ENCODE measurements at regions not wholly inside any gene's neighbourhood (a gene's known extent, or its start where the extent isn't known, plus 50 kb on each side); places are given as distances from the start of the nearest gene placed in this dataset.

GRCh38 chr3:3366386-3366785 is 186.9 kb upstream of the CRBN start:
- Histone ChIP-seq H3K23me2 (ENCODE audit: low read depth, low read length) (no peaks in the 10 kb centered on the region), H3K36me3 (ENCODE audit: control insufficient read depth in 2 of 4, insufficient read depth in 4 of 4, low read length in 3 of 4) (no peaks in the 10 kb centered on the region), H4K5ac (ENCODE audit: insufficient read length, low read depth, low read length) (no peak overlapping the region), H3K18ac (ENCODE audit: extremely low read depth, low read length) (no peak overlapping the region), H3K79me2 (ENCODE audit: control insufficient read depth in 1 of 2, insufficient read depth in 2 of 2, low read length in 2 of 2) (no peaks in the 10 kb centered on the region), H2AK5ac (ENCODE audit: low read depth, low read length) (no peak overlapping the region), H2BK20ac (ENCODE audit: low read length) (no peak overlapping the region), H3K9me3 (ENCODE audit: insufficient read depth in 2 of 2, low read depth in 1 of 2, low read length in 1 of 2) (no peaks in the 10 kb centered on the region), H3K23ac (ENCODE audit: insufficient read length) (no peak overlapping the region), H2AFZ (ENCODE audit: low read length) (no peak overlapping the region), H4K91ac (replicated peaks; ENCODE audit: insufficient read length, low read length) (no peak overlapping the region), H4K8ac (ENCODE audit: extremely low read depth, insufficient read depth, low read length) (peak overlapping the region; percentile 57; the same call in 1 of the 2 replicates), H3K4me3 (ENCODE audit: extremely low read depth in 1 of 4, insufficient read depth in 2 of 4, low read depth in 3 of 4, low read length in 4 of 4) (no peak overlapping the region), H3K27me3 (replicated peaks in 1 of 4; ENCODE audit: control insufficient read depth in 3 of 4, extremely low read depth in 1 of 4, insufficient read depth in 3 of 4, low read length in 3 of 4) (no peaks in the 10 kb centered on the region), H3K14ac (ENCODE audit: insufficient read length) (no peak overlapping the region), H2BK120ac (replicated peaks; ENCODE audit: low read depth, low read length) (no peak overlapping the region), H3K4me1 (replicated peaks in 1 of 4; ENCODE audit: control insufficient read depth in 3 of 4, insufficient read depth in 4 of 4, low read length in 3 of 4) (no peaks in the 10 kb centered on the region), H3K4ac (replicated peaks; ENCODE audit: insufficient read length, low read depth, low read length) (no peak overlapping the region), H2BK15ac (ENCODE audit: low read length) (no peak overlapping the region), H2BK5ac (ENCODE audit: low read depth, low read length) (no peak overlapping the region), H2BK12ac (ENCODE audit: low read depth, low read length) (no peak overlapping the region), H3K56ac (replicated peaks; ENCODE audit: insufficient read length, low read depth, low read length) (no peak overlapping the region), H3K27ac (ENCODE audit: low read depth, low read length) (no peak overlapping the region), H4K20me1 (replicated peaks in 1 of 2; ENCODE audit: control insufficient read depth in 1 of 2, insufficient read depth in 2 of 2, low read length in 2 of 2) (no peaks in the 10 kb centered on the region), H3K9ac (replicated peaks in 1 of 4; ENCODE audit: extremely low read depth in 1 of 4, low read depth in 3 of 4, low read length in 3 of 4) (no peak overlapping the region), H3K79me1 (ENCODE audit: low read depth, low read length) (no peaks in the 10 kb centered on the region), H3K4me2 (ENCODE audit: insufficient read depth in 1 of 2, low read depth in 2 of 2, low read length in 2 of 2) (no peak overlapping the region)
- FAIRE-seq: no peak
- CTCF ChIA-PET (ENCODE audit: partially characterized antibody): no interaction called here
- POLR2A ChIA-PET (ENCODE audit: partially characterized antibody): no interaction called here
- DNase-seq (ENCODE audit: low read depth in 1 of 2, low spot score in 2 of 2): no peak
- TF ChIP-seq FOSL1 (IDR thresholded peaks at IDR 0.05; ENCODE audit: insufficient read depth, low read depth, low read length): no peak
- TF ChIP-seq PHF8 (conservative IDR thresholded peaks at IDR 0.05; ENCODE audit: low read depth, low read length): no peak
- TF ChIP-seq TAF7 (optimal IDR thresholded peaks at IDR 0.05; ENCODE audit: borderline replicate concordance, low read depth, low read length): no peak
- TF ChIP-seq SUZ12 (IDR thresholded peaks at IDR 0.05; ENCODE audit: low read length): no peak
- TF ChIP-seq TAF1 (IDR thresholded peaks at IDR 0.05; ENCODE audit: low read depth, low read length): no peak
- TF ChIP-seq POU5F1 (IDR thresholded peaks at IDR 0.05; ENCODE audit: low read depth, low read length): no peak
- TF ChIP-seq HDAC6 (IDR thresholded peaks at IDR 0.05; ENCODE audit: low read depth, low read length): no peak
- no peak for TF ChIP-seq CBX5 (IDR thresholded peaks at IDR 0.05; ENCODE audit: low read depth, low read length)
- no peak for TF ChIP-seq ZNF274 (IDR thresholded peaks at IDR 0.05; ENCODE audit: borderline replicate concordance, extremely low read depth, low read length)
- no peak for TF ChIP-seq BACH1 (IDR thresholded peaks at IDR 0.05; ENCODE audit: low read length)
- TF ChIP-seq SAP30 (IDR thresholded peaks at IDR 0.05; ENCODE audit: insufficient read depth, insufficient replicate concordance, low read length): no peak
- no peak for TF ChIP-seq ATF3 (IDR thresholded peaks at IDR 0.05; ENCODE audit: insufficient read depth, low read depth, low read length)
- TF ChIP-seq RXRA (IDR thresholded peaks at IDR 0.05; ENCODE audit: insufficient read depth, low read depth, low read length): no peak
- no peak for TF ChIP-seq GTF2F1 (IDR thresholded peaks at IDR 0.05; ENCODE audit: borderline replicate concordance, low read depth, low read length)
- TF ChIP-seq MAX (IDR thresholded peaks at IDR 0.05): no peak
- 91% methylated on average over 5 of the region's 5 CpGs; no CpG with 5 or more reads in 1 of the 2 experiments for WGBS, 2 experiments (ENCODE audit: extremely low coverage in 1 of 2, insufficient coverage in 1 of 2, insufficient read length in 1 of 2, insufficient replicate concordance in 2 of 2, low coverage in 1 of 2, low lambda C conversion rate in 2 of 2, missing lambda C conversion rate in 1 of 2)

All from H1 (cell line).